ENCODE measurements at regions not wholly inside any gene's neighbourhood (a gene's known extent, or its start where the extent isn't known, plus 50 kb on each side); places are given as distances from the start of the nearest gene placed in this dataset.
A peak's percentile ranks its signal among the peaks of the same experiment; 100 is the strongest.

GRCh38 chr7:22618528-22618927, 108.5 kb upstream of the IL6 start:
- DNase-seq = no peak

GRCh38 chr7:22617166-22617565, 109.8 kb upstream of the IL6 start:
- no peak for DNase-seq

- DNase-seq = no peak
Measured at GRCh38 chr7:22613496-22613895, 113.5 kb upstream of the IL6 start.

GRCh38 chr7:22612776-22613175, 112.8 kb upstream of the STEAP1B start:
- no peak for DNase-seq

- DNase-seq = no peak
Measured at GRCh38 chr7:22611758-22612079, 111.7 kb upstream of the STEAP1B start.

GRCh38 chr7:22610951-22611757, 111.2 kb upstream of the STEAP1B start:
- DNase-seq = no peak

GRCh38 chr7:22610263-22610662, 110.3 kb upstream of the STEAP1B start:
- DNase-seq = no peak

GRCh38 chr7:22607180-22607579, 107.2 kb upstream of the STEAP1B start:
- DNase-seq = peak; percentile 34

- DNase-seq = no peak
Measured at GRCh38 chr7:22604246-22604645, 104.3 kb upstream of the STEAP1B start.

- no peak for DNase-seq
Measured at GRCh38 chr7:22601812-22602565, 102.0 kb upstream of the STEAP1B start.

- DNase-seq = no peak
Measured at GRCh38 chr7:22601408-22601807, 101.4 kb upstream of the STEAP1B start.

- DNase-seq = no peak
Measured at GRCh38 chr7:22601003-22601402, 101.0 kb upstream of the STEAP1B start.

- no peak for DNase-seq
Measured at GRCh38 chr7:22598318-22598920, 98.4 kb upstream of the STEAP1B start.

GRCh38 chr7:22597844-22598243, 97.9 kb upstream of the STEAP1B start:
- DNase-seq = no peak

- no peak for DNase-seq
Measured at GRCh38 chr7:22596763-22597400, 96.9 kb upstream of the STEAP1B start.

GRCh38 chr7:22594020-22594419, 94.0 kb upstream of the STEAP1B start:
- DNase-seq = no peak

- DNase-seq = no peak
Measured at GRCh38 chr7:22591271-22591670, 91.3 kb upstream of the STEAP1B start.

- no peak for DNase-seq
Measured at GRCh38 chr7:22589641-22590201, 89.7 kb upstream of the STEAP1B start.

GRCh38 chr7:22588351-22588750, 88.4 kb upstream of the STEAP1B start:
- no peak for DNase-seq

- DNase-seq = no peak
Measured at GRCh38 chr7:22587322-22587721, 87.3 kb upstream of the STEAP1B start.

GRCh38 chr7:22586786-22587140, 86.8 kb upstream of the STEAP1B start:
- DNase-seq = no peak

- DNase-seq = no peak
Measured at GRCh38 chr7:22586101-22586785, 86.3 kb upstream of the STEAP1B start.

- no peak for DNase-seq
Measured at GRCh38 chr7:22584179-22584578, 84.2 kb upstream of the STEAP1B start.

Data from NCI-H2171 treated with DMSO at 0.1 percent for 48 hours (cell line).